Retinal pigment epithelial cell (primary cell): ENCODE measurements at regions not wholly inside any gene's neighbourhood (a gene's known extent, or its start where the extent isn't known, plus 50 kb on each side); places are given as distances from the start of the nearest gene placed in this dataset.

Experiments
- DNase-seq: peaks from one replicate; pipeline ENCODE4 v3.0.0-alpha.2; 2010; ENCODE audit warnings: low read depth
- H3K4me3 ChIP-seq: 2 replicates; pipeline ENCODE4 v1.5.1; 2011; ENCODE audit warnings: mild to moderate bottlenecking, low read length, control low read depth, moderate library complexity
- CTCF ChIP-seq: conservative IDR thresholded peaks from 2 replicates; pipeline ENCODE4 v1.5.1; 2011; ENCODE audit warnings: low read depth, low read length, control low read depth, inconsistent platforms

DNA sequence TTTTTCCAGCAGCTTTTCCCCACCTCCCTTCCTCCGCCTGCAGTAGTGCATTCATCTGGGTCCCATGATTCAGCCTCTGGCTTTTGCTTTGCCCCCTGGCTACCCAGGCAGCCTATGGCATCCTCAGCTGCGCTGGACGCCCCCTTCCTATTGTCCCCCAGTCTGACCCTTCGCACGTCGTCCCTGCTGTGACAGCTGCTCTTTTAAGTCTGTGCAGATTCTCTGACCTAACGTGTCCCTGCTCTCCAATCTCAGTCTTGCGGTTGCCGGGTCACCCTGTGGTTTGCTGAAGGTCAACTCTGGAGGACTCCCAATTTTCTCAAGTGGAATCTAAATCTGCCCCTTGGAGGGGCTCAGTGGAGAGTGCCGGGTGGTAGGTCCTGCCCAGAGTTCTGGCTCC is 294.3 kb downstream of the CDC5L start:
- no peak for DNase-seq
- no peak overlapping the region for H3K4me3 ChIP-seq
- TF ChIP-seq CTCF, result peak; percentile 13

DNA sequence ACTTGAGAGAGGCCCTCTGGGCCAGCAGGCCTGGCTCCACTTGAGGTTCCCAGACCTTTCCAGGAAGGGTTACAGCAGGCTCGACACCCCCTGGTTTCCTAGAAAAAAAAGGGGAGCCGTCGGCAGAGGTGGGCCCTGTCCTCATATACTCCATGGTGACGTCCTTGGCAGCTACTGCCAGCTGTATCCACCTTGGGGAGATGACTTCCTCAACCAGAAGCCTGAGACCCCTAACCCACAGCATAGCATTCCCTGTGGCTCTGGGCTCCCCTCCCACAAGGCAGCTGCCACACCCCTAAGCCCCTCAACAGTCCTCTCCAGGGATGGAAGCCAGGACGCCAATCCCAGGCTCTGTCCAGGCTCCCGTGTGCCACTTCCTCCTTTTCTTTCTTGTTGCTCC is 294.8 kb downstream of the CDC5L start:
- H3K4me3 ChIP-seq, result no peak overlapping the region

DNA sequence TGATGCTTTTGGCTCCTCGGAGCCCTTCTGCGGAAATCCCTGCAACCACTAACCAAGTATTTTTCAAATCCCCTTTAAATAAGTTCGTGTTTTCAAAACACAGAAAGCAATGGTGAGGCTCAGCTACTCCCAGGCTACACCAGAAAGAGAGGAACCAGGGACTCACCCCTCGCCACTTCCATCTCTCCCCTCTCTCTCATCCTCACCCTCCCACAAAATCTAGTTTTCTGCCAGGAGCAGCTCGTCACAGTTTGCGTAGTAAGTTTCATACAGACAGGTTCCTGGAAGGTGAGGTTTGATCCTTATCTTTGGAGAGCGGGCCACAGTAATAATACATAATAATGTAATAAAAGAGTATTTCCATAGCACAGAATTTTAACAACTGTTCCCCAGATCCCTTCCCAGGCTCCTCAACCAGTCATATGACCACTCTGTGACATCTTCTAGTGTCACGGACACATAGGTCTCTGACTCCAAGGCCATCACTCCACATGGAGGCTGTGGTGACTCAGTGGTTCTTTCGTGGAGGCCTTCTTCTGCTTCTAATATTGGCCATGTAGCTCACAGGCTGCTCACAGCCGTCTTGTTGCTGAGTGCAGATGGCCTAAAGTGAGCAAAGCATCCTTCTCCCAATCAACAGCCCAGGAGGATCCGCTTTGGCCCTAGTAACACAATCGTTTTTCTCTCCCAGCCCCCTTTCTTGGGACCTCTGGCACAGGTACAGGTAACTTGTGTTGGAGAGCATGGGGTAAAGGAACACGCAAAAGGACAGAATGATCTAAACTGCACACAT is 295.7 kb downstream of the CDC5L start:
- H3K4me3 ChIP-seq, result no peak overlapping the region
- no peak for TF ChIP-seq CTCF
- DNase-seq, result no peak

More for the DNA sequence above, 294.8 kb downstream of the CDC5L start:
- no peak for DNase-seq
- no peak for TF ChIP-seq CTCF

- TF ChIP-seq CTCF, result no peak
- DNase-seq, result no peak
- H3K4me3 ChIP-seq, result no peak overlapping the region
Measured at GRCh38 chr6:44685213-44685612, 297.7 kb downstream of the CDC5L start.

DNA sequence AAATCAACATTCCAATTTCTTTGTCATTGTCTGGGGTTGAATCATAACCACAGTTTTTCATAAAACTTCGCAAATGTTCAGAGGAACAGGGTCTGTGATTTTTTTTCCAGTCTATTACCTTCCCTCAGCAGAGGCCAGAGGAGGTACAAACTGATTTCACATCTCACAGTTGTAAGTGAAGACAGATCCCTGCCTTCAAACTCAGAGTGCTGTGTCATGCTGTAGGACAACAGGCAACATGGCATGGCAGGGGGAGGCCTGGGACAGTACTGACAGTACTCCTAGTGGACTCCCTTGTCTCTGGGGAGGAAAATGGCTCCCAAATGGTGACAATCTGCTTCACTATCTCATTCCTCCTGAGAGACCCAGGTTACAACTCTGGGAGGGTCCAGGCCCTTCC is 308.6 kb downstream of the CDC5L start:
- H3K4me3 ChIP-seq, result no peak overlapping the region
- no peak for DNase-seq
- TF ChIP-seq CTCF, result no peak

DNA sequence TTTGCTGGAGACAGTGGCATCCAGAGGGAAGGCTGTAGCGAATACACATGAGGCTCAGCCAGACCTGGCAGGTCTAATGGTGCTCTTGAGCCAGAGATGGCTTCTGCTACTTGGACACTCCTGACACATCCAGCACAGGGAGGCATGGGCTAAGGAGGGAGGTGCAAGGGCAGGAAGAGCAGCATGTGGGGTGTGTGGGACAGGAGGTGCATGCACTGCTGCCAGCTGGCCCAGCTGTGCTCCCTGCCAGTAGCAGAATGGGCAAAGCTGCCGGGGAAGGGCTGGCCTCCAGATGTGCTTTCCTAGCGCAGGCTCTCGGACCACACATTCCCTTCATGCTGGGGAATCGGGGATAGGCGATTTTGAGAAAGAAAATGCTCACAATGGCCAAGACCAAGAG is 309.2 kb downstream of the CDC5L start:
- no peak overlapping the region for H3K4me3 ChIP-seq
- no peak for TF ChIP-seq CTCF

GRCh38 chr6:44697327-44697726 is 309.8 kb downstream of the CDC5L start:
- DNase-seq, result no peak
- H3K4me3 ChIP-seq, result no peak overlapping the region
- no peak for TF ChIP-seq CTCF

More for the DNA sequence above, 309.2 kb downstream of the CDC5L start:
- no peak for DNase-seq
